ENCODE measurements at regions not wholly inside any gene's neighbourhood (a gene's known extent, or its start where the extent isn't known, plus 50 kb on each side); places are given as distances from the start of the nearest gene placed in this dataset.

DNA sequence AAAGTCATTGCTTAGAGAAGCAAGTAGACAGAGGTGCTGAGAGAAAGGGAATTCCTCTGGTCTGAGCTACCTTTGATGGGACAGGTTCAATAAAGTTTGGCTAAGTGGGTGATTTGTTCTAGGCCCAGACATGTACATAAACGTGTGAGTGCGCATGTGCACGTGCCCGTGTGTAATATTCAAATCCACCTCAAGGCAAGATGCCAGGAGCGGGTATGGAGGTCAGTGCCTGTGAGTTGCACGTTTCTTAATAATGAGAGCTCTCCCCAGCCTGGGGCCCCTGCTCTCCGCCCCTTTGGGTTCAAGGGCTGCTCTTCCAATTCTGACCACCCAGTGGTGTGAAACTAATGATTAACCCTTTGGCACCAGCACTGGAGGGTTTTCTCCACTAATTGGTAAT, 53.8 kb upstream of the LMO4 start:
- TF ChIP-seq, protein P1, sequence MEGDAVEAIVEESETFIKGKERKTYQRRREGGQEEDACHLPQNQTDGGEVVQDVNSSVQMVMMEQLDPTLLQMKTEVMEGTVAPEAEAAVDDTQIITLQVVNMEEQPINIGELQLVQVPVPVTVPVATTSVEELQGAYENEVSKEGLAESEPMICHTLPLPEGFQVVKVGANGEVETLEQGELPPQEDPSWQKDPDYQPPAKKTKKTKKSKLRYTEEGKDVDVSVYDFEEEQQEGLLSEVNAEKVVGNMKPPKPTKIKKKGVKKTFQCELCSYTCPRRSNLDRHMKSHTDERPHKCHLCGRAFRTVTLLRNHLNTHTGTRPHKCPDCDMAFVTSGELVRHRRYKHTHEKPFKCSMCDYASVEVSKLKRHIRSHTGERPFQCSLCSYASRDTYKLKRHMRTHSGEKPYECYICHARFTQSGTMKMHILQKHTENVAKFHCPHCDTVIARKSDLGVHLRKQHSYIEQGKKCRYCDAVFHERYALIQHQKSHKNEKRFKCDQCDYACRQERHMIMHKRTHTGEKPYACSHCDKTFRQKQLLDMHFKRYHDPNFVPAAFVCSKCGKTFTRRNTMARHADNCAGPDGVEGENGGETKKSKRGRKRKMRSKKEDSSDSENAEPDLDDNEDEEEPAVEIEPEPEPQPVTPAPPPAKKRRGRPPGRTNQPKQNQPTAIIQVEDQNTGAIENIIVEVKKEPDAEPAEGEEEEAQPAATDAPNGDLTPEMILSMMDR (IDR thresholded peaks at IDR 0.05), result no peak
- no peak for TF ChIP-seq POLR2A (IDR thresholded peaks at IDR 0.05)
